Uterus (tissue), 3 donors: ENCODE measurements at regions not wholly inside any gene's neighbourhood (a gene's known extent, or its start where the extent isn't known, plus 50 kb on each side); places are given as distances from the start of the nearest gene placed in this dataset.

Experiments used
- DNase-seq, 2 donors: peaks; one replicate each; pipeline ENCODE4 v3.0.0-alpha.2; 2019 to 2020
- H3K27ac ChIP-seq, 2 donors: fragments of 200-600 bp; sonication (generic); 1 replicate in 1 of 2; 2 replicates in 1 of 2; pipeline ENCODE4 v1.5.1; 2016 to 2018
- H3K27me3 ChIP-seq, 2 donors: fragments of 200-600 bp; sonication (generic); one replicate each; pipeline ENCODE4 v1.5.1; 2018 to 2019; ENCODE audit warnings: control low read depth in 1 of 2
- H3K36me3 ChIP-seq, 2 donors: fragments of 200-600 bp; sonication (generic); one replicate each; pipeline ENCODE4 v1.5.1; 2019; ENCODE audit warnings: control low read depth in 1 of 2
- H3K4me1 ChIP-seq, 2 donors: fragments of 200-600 bp; sonication (generic); one replicate each; pipeline ENCODE4 v1.5.1; 2018 to 2019; ENCODE audit warnings: control low read depth in 1 of 2
- H3K4me3 ChIP-seq, 2 donors: fragments of 200-600 bp; sonication (generic); 1 replicate in 1 of 2; 2 replicates in 1 of 2; pipeline ENCODE4 v1.5.1; 2018 to 2019; ENCODE audit warnings: mild to moderate bottlenecking in 1 of 2
- H3K9me3 ChIP-seq, 2 donors: fragments of 200-600 bp; sonication (generic); one replicate each; pipeline ENCODE4 v1.5.1; 2019; ENCODE audit warnings: control low read depth in 1 of 2
- POLR2A ChIP-seq, 2 donors: fragments of 450-650 bp; IDR thresholded peaks; one replicate each; pipeline ENCODE4 v1.6.1; 2016; ENCODE audit warnings: antibody characterized with exemption in 2 of 2, mild to moderate bottlenecking in 1 of 2, moderate library complexity in 1 of 2
- intact Hi-C: fragments of 100-400 bp; cut with DNase I; formaldehyde crosslinking; loops from one replicate; pipeline ENCODE4 v1.15.1; 2023; ENCODE audit warnings: low total_unique reads
- TF ChIP-seq, protein P1 (sequence below), 4 experiments: fragments of 200-600 bp in 2 of 4; fragments of 450-650 bp in 2 of 4; sonication (generic) in 2 of 4; IDR thresholded peaks; one replicate each; pipeline ENCODE4 v1.5.1; 2016 to 2019; ENCODE audit warnings: antibody characterized with exemption in 4 of 4, mild to moderate bottlenecking in 2 of 4, moderate library complexity in 1 of 4
- donor health status: DM: yes; HTN: yes; CAD: no.

DNA sequence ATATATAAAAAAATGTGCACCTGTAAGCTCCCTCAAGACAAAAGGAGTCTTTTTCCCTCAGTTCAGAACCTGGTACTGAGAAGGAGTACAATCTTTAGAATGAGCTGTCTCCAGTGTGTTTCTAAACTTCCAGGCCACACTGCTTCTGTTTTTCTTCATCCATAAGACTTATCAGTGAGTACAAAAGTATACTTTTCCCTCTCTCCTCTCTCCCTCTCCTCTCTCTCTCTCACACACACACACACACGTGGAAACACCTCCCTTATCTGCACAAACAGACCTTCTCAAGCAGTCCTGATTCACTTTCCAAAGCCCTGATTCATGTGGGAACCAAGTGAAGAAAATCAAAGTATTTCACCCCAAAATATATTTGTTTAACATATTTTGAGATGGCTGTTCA lies 220.7 kb upstream of the UBASH3B start:
- TF ChIP-seq, protein P1, sequence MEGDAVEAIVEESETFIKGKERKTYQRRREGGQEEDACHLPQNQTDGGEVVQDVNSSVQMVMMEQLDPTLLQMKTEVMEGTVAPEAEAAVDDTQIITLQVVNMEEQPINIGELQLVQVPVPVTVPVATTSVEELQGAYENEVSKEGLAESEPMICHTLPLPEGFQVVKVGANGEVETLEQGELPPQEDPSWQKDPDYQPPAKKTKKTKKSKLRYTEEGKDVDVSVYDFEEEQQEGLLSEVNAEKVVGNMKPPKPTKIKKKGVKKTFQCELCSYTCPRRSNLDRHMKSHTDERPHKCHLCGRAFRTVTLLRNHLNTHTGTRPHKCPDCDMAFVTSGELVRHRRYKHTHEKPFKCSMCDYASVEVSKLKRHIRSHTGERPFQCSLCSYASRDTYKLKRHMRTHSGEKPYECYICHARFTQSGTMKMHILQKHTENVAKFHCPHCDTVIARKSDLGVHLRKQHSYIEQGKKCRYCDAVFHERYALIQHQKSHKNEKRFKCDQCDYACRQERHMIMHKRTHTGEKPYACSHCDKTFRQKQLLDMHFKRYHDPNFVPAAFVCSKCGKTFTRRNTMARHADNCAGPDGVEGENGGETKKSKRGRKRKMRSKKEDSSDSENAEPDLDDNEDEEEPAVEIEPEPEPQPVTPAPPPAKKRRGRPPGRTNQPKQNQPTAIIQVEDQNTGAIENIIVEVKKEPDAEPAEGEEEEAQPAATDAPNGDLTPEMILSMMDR (IDR thresholded peaks at IDR 0.05) = no peak
- no peak for TF ChIP-seq POLR2A (IDR thresholded peaks at IDR 0.05)
- no peaks in the 10 kb centered on the region for H3K4me1 ChIP-seq
- no peaks in the 10 kb centered on the region for H3K27me3 ChIP-seq
- no peak for DNase-seq
- H3K36me3 ChIP-seq = no peaks in the 10 kb centered on the region
- no peak overlapping the region for H3K27ac ChIP-seq
- intact Hi-C loops = no loop called here
- H3K4me3 ChIP-seq = no peak overlapping the region
- no peaks in the 10 kb centered on the region for H3K9me3 ChIP-seq

DNA sequence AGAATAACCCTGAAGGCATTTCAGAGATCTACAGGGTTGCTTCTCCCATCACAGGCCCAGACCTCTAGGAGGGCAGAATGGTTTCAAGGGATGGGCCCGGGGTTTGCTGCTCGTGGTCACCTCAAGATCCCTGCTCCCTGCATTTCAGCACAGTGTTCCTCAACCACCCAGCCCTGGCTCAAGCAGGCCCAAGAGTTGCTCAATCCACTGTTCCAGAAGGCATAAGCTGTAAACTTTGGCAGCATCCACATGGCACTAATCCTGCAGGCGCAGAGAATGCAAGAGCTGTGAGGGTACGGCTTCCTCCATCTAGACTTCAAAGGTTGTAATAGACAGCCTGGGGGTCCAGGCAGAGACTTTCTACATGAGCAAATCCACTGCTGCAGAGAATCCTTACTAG lies 225.0 kb upstream of the UBASH3B start:
- Histone ChIP-seq H3K9me3 (no peaks in the 10 kb centered on the region), H3K36me3 (no peaks in the 10 kb centered on the region), H3K4me3 (no peak overlapping the region), H3K27me3 (no peaks in the 10 kb centered on the region), H3K27ac (no peak overlapping the region), H3K4me1 (no peaks in the 10 kb centered on the region)
- no peak for DNase-seq
- intact Hi-C loops = no loop called here
- TF ChIP-seq POLR2A (IDR thresholded peaks at IDR 0.05) = no peak
- TF ChIP-seq, protein P1 (IDR thresholded peaks at IDR 0.05) = no peak

DNA sequence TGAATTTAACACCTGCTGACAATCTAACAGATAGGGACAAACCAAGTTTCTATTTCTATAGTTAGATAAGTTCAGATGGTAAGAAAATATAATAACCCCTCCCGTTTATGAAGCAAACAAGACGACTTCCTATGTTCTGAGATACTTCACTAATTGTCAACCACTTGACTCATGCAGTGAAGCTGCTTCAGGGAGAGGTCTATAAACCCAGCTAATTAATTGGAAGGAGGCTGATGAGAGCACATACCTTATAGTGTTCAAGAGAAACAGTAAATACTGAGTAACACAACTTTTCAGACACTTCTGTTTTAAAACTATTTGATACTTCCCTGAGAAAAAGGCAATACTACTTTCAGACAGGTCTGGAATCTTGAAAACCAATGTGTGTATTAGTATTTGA lies 229.4 kb upstream of the UBASH3B start:
- intact Hi-C loops = no loop called here
- no peaks in the 10 kb centered on the region for H3K9me3 ChIP-seq
- H3K36me3 ChIP-seq = no peaks in the 10 kb centered on the region
- H3K4me1 ChIP-seq = no peaks in the 10 kb centered on the region
- no peak for TF ChIP-seq POLR2A (IDR thresholded peaks at IDR 0.05)
- TF ChIP-seq, protein P1 (IDR thresholded peaks at IDR 0.05) = no peak
- no peak overlapping the region for H3K4me3 ChIP-seq
- H3K27ac ChIP-seq = no peak overlapping the region
- H3K27me3 ChIP-seq = no peaks in the 10 kb centered on the region
- no peak for DNase-seq

DNA sequence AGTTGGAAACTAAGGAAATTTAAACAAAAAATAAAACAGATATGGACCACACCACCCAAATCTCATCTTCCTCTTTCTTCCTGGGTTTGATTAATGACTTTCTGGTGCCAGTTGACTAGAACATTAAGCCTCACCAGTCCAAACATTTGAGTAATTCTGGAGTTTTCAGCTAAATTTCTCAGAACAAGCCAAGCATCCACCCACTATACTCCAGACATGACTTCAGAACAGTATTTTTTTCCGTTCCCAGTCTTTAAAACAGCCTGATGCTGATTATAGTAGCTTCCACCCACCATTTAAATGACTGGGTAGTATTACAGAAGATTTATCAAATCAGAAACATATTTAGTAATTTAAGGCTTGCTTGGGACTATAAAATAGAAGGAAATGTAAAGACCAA lies 230.9 kb upstream of the UBASH3B start:
- intact Hi-C loops = no loop called here
- TF ChIP-seq, protein P1 (IDR thresholded peaks at IDR 0.05) = no peak
- no peak for TF ChIP-seq POLR2A (IDR thresholded peaks at IDR 0.05)
- DNase-seq = no peak
- Histone ChIP-seq H3K27me3 (no peaks in the 10 kb centered on the region), H3K4me3 (no peak overlapping the region), H3K36me3 (no peaks in the 10 kb centered on the region), H3K4me1 (no peaks in the 10 kb centered on the region), H3K27ac (no peak overlapping the region), H3K9me3 (no peaks in the 10 kb centered on the region)

DNA sequence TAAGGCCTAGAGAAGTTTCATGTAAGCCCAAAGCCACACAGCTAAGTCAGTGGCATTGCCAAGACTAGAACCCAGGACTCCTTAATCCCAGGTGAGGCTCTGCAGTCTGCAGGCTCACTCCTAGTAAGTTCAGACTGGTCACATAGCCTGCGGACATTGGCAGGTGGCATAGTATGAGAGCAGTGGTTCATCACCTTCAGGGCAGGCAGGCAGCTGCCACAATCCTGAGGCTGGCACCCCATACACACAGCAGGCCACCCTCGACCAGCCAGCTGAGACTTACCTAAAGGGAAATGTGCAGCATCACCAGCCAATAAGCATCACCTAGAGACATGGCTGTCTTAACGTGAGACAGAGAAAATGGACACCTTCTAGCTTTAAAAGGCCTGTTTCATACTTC lies 231.6 kb upstream of the UBASH3B start:
- intact Hi-C loops = no loop called here
- Histone ChIP-seq H3K27ac (no peak overlapping the region), H3K4me1 (no peaks in the 10 kb centered on the region)

More for the DNA sequence above, 231.6 kb upstream of the UBASH3B start:
- no peaks in the 10 kb centered on the region for H3K36me3 ChIP-seq
- H3K4me3 ChIP-seq = no peak overlapping the region
- DNase-seq = no peak
- no peak for TF ChIP-seq POLR2A (IDR thresholded peaks at IDR 0.05)
- TF ChIP-seq, protein P1 (IDR thresholded peaks at IDR 0.05) = no peak
- H3K9me3 ChIP-seq = no peaks in the 10 kb centered on the region
- H3K27me3 ChIP-seq = no peaks in the 10 kb centered on the region
